KMS-11 (cell line): ENCODE measurements at regions not wholly inside any gene's neighbourhood (a gene's known extent, or its start where the extent isn't known, plus 50 kb on each side); places are given as distances from the start of the nearest gene placed in this dataset.

Experiments
- H2AFZ ChIP-seq: fragments of 200-600 bp; sonication (generic); 2 replicates; pipeline ENCODE4 v1.6.1; 2016; ENCODE audit warnings: antibody characterized with exemption, mixed run types, low read depth
- H3K27ac ChIP-seq: fragments of 200-600 bp; sonication (generic); 2 replicates; pipeline ENCODE4 v1.6.1; 2016; ENCODE audit warnings: mild to moderate bottlenecking, mixed run types
- H3K27me3 ChIP-seq: fragments of 200-600 bp; sonication (generic); 2 replicates; pipeline ENCODE4 v1.6.1; 2017; ENCODE audit warnings: mild to moderate bottlenecking, low read depth, mixed run types, moderate library complexity; ENCODE audit not compliant: insufficient read depth
- H3K36me3 ChIP-seq: fragments of 200-600 bp; sonication (generic); 2 replicates; pipeline ENCODE4 v1.6.1; 2017; ENCODE audit warnings: mild to moderate bottlenecking, mixed run types; ENCODE audit not compliant: insufficient read depth
- H3K4me1 ChIP-seq: fragments of 200-600 bp; sonication (generic); 2 replicates; pipeline ENCODE4 v1.6.1; 2016; ENCODE audit warnings: mild to moderate bottlenecking, low read depth, mixed run types; ENCODE audit not compliant: poor library complexity, severe bottlenecking
- H3K4me2 ChIP-seq: fragments of 200-600 bp; sonication (generic); 2 replicates; pipeline ENCODE4 v1.7.0; 2016; ENCODE audit warnings: mild to moderate bottlenecking, mixed run types
- H3K4me3 ChIP-seq: fragments of 200-600 bp; sonication (generic); IDR thresholded peaks from 2 replicates; pipeline ENCODE4 v1.6.1; 2017; ENCODE audit warnings: low read depth, low read length, mixed read lengths; ENCODE audit not compliant: insufficient read depth
- H3K79me2 ChIP-seq: fragments of 200-600 bp; sonication (generic); 2 replicates; pipeline ENCODE4 v1.6.1; 2016; ENCODE audit warnings: low read depth, mixed run types; ENCODE audit not compliant: insufficient read depth
- H3K9ac ChIP-seq: fragments of 200-600 bp; sonication (generic); 2 replicates; pipeline ENCODE4 v1.6.1; 2016; ENCODE audit warnings: mild to moderate bottlenecking, mixed run types
- H4K20me1 ChIP-seq: fragments of 200-600 bp; sonication (generic); 2 replicates; pipeline ENCODE4 v1.6.1; 2016; ENCODE audit warnings: mild to moderate bottlenecking, mixed run types; ENCODE audit not compliant: insufficient read depth
- TF ChIP-seq, protein P1 (sequence below): fragments of 200-600 bp; sonication (generic); conservative IDR thresholded peaks from 2 replicates; pipeline ENCODE4 v1.6.1; 2017; ENCODE audit warnings: low read depth, mild to moderate bottlenecking, antibody characterized with exemption, low read length, moderate library complexity, mixed read lengths

GRCh38 chr2:121974897-121975661 lies 219.6 kb downstream of the TSN start:
- peak overlapping the region; percentile 82 for H2AFZ ChIP-seq
- H3K27me3 ChIP-seq: no peaks in the 10 kb centered on the region
- H3K36me3 ChIP-seq: no peaks in the 10 kb centered on the region
- H3K4me3 ChIP-seq: no peak overlapping the region
- H3K27ac ChIP-seq: no peak overlapping the region
- H3K9ac ChIP-seq: peak overlapping the region; percentile 37; the same call in 1 of the 2 replicates
- H3K79me2 ChIP-seq: no peaks in the 10 kb centered on the region
- H3K4me1 ChIP-seq: peaks cover 12% of the 10 kb centered on the region
- peak overlapping the region; percentile 21; the same call in 1 of the 2 replicates for H3K4me2 ChIP-seq
- TF ChIP-seq, protein P1, sequence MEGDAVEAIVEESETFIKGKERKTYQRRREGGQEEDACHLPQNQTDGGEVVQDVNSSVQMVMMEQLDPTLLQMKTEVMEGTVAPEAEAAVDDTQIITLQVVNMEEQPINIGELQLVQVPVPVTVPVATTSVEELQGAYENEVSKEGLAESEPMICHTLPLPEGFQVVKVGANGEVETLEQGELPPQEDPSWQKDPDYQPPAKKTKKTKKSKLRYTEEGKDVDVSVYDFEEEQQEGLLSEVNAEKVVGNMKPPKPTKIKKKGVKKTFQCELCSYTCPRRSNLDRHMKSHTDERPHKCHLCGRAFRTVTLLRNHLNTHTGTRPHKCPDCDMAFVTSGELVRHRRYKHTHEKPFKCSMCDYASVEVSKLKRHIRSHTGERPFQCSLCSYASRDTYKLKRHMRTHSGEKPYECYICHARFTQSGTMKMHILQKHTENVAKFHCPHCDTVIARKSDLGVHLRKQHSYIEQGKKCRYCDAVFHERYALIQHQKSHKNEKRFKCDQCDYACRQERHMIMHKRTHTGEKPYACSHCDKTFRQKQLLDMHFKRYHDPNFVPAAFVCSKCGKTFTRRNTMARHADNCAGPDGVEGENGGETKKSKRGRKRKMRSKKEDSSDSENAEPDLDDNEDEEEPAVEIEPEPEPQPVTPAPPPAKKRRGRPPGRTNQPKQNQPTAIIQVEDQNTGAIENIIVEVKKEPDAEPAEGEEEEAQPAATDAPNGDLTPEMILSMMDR: peak; percentile 75
- H4K20me1 ChIP-seq: no peaks in the 10 kb centered on the region

- Histone ChIP-seq H3K4me1 (peaks cover 12% of the 10 kb centered on the region), H3K27ac (no peak overlapping the region), H3K4me3 (no peak overlapping the region), H3K79me2 (no peaks in the 10 kb centered on the region), H3K36me3 (no peaks in the 10 kb centered on the region), H2AFZ (peak overlapping the region; percentile 44; the same call in 1 of the 2 replicates), H3K9ac (no peak overlapping the region), H4K20me1 (no peaks in the 10 kb centered on the region), H3K27me3 (no peaks in the 10 kb centered on the region), H3K4me2 (0 out of 2 replicates have a peak overlapping the region, but pooled peaks have one; percentile 29)
- TF ChIP-seq, protein P1: no peak
Observed at GRCh38 chr2:121976926-121977325, 221.5 kb downstream of the TSN start.

- Histone ChIP-seq H3K4me3 (no peak overlapping the region), H3K79me2 (no peaks in the 10 kb centered on the region), H3K36me3 (no peaks in the 10 kb centered on the region), H4K20me1 (no peaks in the 10 kb centered on the region), H3K27me3 (no peaks in the 10 kb centered on the region), H2AFZ (peak overlapping the region; percentile 44; the same call in 1 of the 2 replicates), H3K27ac (no peak overlapping the region), H3K4me1 (peaks cover 12% of the 10 kb centered on the region), H3K4me2 (no peak overlapping the region), H3K9ac (no peak overlapping the region)
- TF ChIP-seq, protein P1: no peak
Observed at GRCh38 chr2:121977326-121977725, 221.9 kb downstream of the TSN start.

DNA sequence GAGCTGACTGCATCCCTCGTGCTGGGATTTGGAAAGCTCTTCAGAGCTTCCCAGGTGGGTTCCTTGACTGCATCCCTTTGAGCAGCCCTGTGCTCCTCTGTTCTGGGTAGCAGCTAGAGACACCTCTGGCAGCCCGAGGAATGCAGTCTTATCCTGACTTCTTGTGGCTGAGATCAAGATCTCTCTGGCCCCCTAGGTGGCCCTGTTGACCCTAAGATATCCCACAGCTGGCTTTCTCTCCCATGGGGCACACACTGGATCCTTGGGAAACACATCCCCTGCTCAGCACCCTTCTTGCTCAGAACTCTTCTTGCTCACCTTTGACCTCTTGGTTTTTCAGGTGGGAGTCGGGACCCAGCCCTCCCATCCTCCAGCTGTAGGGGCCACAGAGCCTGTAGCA lies 237.2 kb downstream of the TSN start:
- Histone ChIP-seq H4K20me1 (no peaks in the 10 kb centered on the region), H3K9ac (no peak overlapping the region), H3K27me3 (no peaks in the 10 kb centered on the region), H3K36me3 (no peaks in the 10 kb centered on the region), H3K4me3 (no peak overlapping the region), H3K4me1 (peaks cover 17% of the 10 kb centered on the region), H3K27ac (no peak overlapping the region), H2AFZ (no peak overlapping the region), H3K4me2 (no peak overlapping the region), H3K79me2 (no peaks in the 10 kb centered on the region)
- TF ChIP-seq, protein P1: no peak
